ENCODE measurements at regions not wholly inside any gene's neighbourhood (a gene's known extent, or its start where the extent isn't known, plus 50 kb on each side); places are given as distances from the start of the nearest gene placed in this dataset.

DNA sequence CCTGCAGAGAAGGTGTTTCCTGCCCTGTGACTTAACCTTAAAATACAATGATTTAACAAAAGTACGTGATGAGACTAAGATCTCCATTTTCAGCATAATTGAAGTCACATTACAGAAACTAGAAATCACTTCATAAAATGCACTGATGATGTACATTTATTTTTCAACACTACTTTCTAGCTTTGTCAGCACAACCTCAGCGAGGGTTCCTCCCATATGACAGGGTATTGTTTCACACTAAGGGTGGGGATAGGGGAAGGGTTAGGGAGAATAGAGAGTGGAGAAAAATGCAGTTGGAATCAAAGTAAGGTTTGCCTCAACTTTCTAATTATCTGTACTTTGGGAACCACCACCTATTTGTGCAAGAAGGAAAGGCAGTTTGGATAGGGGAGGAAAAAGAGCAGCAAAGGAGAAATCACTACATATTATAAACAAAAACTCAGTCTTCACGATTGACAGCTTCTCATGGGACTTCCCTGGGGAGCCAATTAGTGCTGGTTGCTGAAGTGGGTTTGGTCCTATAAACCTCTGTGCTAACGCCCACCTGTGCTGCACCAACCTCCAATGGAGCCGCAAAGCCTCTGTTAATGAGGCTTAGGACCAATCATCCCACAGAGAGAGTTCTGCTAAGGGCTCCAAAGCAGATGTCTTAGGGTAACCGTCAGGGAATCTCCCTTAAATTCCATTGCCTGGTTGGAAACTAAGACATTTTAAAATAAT is 369.2 kb upstream of the PDE4D start:
- H3K4me3 ChIP-seq = no peak overlapping the region
- no peaks in the 10 kb centered on the region for H3K36me3 ChIP-seq
- H3K9me3 ChIP-seq = no peaks in the 10 kb centered on the region
- no peaks in the 10 kb centered on the region for H3K27me3 ChIP-seq (replicated peaks in 1 of 7)
- peaks cover 0 to 30% (median 0%) of the 10 kb centered on the region in 6 donors for H3K4me1 ChIP-seq
- peak overlapping the region in 4 of 8 donors; percentile 11 to 43 (median 30) for H3K27ac ChIP-seq
- no peak for DNase-seq
- intact Hi-C loops (cut with DNase I; ENCODE audit: low total_unique reads) = no loop called here
- TF ChIP-seq, protein P1, sequence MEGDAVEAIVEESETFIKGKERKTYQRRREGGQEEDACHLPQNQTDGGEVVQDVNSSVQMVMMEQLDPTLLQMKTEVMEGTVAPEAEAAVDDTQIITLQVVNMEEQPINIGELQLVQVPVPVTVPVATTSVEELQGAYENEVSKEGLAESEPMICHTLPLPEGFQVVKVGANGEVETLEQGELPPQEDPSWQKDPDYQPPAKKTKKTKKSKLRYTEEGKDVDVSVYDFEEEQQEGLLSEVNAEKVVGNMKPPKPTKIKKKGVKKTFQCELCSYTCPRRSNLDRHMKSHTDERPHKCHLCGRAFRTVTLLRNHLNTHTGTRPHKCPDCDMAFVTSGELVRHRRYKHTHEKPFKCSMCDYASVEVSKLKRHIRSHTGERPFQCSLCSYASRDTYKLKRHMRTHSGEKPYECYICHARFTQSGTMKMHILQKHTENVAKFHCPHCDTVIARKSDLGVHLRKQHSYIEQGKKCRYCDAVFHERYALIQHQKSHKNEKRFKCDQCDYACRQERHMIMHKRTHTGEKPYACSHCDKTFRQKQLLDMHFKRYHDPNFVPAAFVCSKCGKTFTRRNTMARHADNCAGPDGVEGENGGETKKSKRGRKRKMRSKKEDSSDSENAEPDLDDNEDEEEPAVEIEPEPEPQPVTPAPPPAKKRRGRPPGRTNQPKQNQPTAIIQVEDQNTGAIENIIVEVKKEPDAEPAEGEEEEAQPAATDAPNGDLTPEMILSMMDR (IDR thresholded peaks at IDR 0.05 in 8 of 11, conservative IDR thresholded peaks at IDR 0.05 in 3 of 11) = no peak
- TF ChIP-seq POLR2A (IDR thresholded peaks at IDR 0.05) = no peak
- TF ChIP-seq POLR2AphosphoS5 (IDR thresholded peaks at IDR 0.05) = no peak
- WGBS, 5 donors = 66 to 75% (median 70%) methylated on average over 6 of the region's 6 CpGs

DNA sequence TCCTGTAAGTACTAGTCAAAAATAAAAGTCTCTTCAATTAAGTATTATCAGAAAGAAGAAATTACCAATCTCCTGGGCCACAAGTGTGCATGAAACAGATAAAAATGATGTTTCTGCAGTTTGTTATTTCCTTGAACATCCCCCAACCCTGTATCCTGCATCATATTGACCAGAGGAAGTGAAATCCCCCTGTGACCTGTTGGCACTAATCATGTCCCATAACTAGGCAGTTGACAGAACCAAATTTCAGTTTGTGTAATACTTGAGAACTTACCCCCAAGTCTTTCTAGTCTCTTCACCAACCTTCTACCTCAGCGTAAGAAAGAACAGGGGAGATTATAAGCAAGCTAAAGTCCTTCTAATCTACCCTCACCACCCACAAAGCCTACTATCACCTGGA is 368.2 kb upstream of the PDE4D start:
- DNase-seq = no peak
- peaks cover 0 to 40% (median 0%) of the 10 kb centered on the region in 6 donors for H3K4me1 ChIP-seq
- no peaks in the 10 kb centered on the region for H3K9me3 ChIP-seq
- TF ChIP-seq POLR2AphosphoS5 (IDR thresholded peaks at IDR 0.05) (no peak), POLR2A (IDR thresholded peaks at IDR 0.05) (no peak)
- TF ChIP-seq, protein P1 (IDR thresholded peaks at IDR 0.05 in 8 of 11, conservative IDR thresholded peaks at IDR 0.05 in 3 of 11) = no peak
- WGBS, 5 donors = 81 to 97% (median 96%) methylated on average over 1 of the region's 1 CpG
- H3K4me3 ChIP-seq = no peak overlapping the region
- no peaks in the 10 kb centered on the region for H3K36me3 ChIP-seq
- no peaks in the 10 kb centered on the region for H3K27me3 ChIP-seq (replicated peaks in 1 of 7)
- intact Hi-C loops (cut with DNase I; ENCODE audit: low total_unique reads) = no loop called here
- no peak overlapping the region for H3K27ac ChIP-seq

DNA sequence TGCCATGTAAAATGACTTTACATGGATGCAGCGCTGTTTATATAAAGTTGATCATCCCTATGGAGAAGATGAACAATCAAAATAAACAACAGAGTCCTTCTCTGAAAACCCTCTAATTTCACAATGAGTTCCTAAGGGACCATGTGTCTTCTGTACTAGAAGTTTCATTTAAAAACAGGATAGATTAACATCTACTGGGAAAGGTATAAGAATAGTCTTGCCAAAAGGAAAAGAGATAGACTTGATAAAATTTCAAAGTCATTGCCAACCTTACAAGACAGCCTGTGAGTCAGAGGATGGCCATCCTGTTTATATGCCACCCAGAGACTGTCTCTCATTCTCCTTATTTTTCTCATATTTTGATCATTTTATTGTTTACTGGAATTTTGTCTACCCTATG is 367.1 kb upstream of the PDE4D start:
- 92 to 100% (median 94%) methylated on average over 1 of the region's 1 CpG for WGBS, 5 donors
- intact Hi-C loops (cut with DNase I; ENCODE audit: low total_unique reads) = no loop called here
- Histone ChIP-seq H3K27ac (no peak overlapping the region), H3K9me3 (no peaks in the 10 kb centered on the region), H3K36me3 (no peaks in the 10 kb centered on the region), H3K4me1 (peaks cover 0 to 42% (median 0%) of the 10 kb centered on the region in 6 donors), H3K27me3 (replicated peaks in 1 of 7) (no peaks in the 10 kb centered on the region), H3K4me3 (no peak overlapping the region)
- no peak for TF ChIP-seq POLR2AphosphoS5 (IDR thresholded peaks at IDR 0.05)
- TF ChIP-seq, protein P1 (IDR thresholded peaks at IDR 0.05 in 8 of 11, conservative IDR thresholded peaks at IDR 0.05 in 3 of 11) = no peak
- no peak for TF ChIP-seq POLR2A (IDR thresholded peaks at IDR 0.05)
- no peak for DNase-seq

DNA sequence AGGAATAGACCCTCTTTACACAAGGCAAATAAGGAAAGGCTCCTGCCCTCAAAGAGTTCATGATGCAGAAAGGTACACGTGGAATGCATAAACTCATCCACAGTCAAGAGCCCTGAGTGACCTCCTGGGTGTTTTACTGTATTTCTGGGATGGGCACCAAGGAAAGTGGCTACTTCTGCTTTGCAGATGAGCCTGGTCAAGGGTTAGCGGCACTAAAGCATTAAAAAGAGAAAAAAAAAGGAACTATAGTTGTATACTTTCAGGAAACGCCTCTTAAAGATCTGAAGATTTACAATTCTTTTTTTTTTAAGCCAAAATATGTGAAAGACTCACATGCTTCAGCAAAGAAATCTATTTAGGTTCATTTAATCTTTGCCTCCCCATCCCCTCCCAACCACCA is 366.2 kb upstream of the PDE4D start:
- 19 to 57% (median 30%) methylated on average over 3 of the region's 3 CpGs for WGBS, 5 donors
- no peaks in the 10 kb centered on the region for H3K27me3 ChIP-seq (replicated peaks in 1 of 7)
- H3K36me3 ChIP-seq = no peaks in the 10 kb centered on the region
- peaks cover 0 to 42% (median 0%) of the 10 kb centered on the region in 6 donors for H3K4me1 ChIP-seq
- intact Hi-C loops (cut with DNase I; ENCODE audit: low total_unique reads) = no loop called here
- DNase-seq = no peak
- no peaks in the 10 kb centered on the region for H3K9me3 ChIP-seq
- TF ChIP-seq, protein P1 (IDR thresholded peaks at IDR 0.05 in 8 of 11, conservative IDR thresholded peaks at IDR 0.05 in 3 of 11) = no peak
- no peak for TF ChIP-seq POLR2A (IDR thresholded peaks at IDR 0.05)
- no peak for TF ChIP-seq POLR2AphosphoS5 (IDR thresholded peaks at IDR 0.05)
- no peak overlapping the region for H3K4me3 ChIP-seq
- peak overlapping the region in 3 of 8 donors; percentile 39 to 49 (median 46) for H3K27ac ChIP-seq

All from spleen (tissue), 11 donors.